Prostate gland (tissue), 2 donors: ENCODE measurements at regions not wholly inside any gene's neighbourhood (a gene's known extent, or its start where the extent isn't known, plus 50 kb on each side); places are given as distances from the start of the nearest gene placed in this dataset.

Experiments used
- DNase-seq: peaks from one replicate; pipeline ENCODE4 v3.0.0-alpha.2; 2019; ENCODE audit warnings: low spot score
- H3K27ac ChIP-seq, 2 donors: fragments of 200-600 bp; sonication (generic); 2 replicates each; pipeline ENCODE4 v1.5.1; 2017 to 2019
- H3K27me3 ChIP-seq: fragments of 200-600 bp; sonication (generic); replicated peaks from 2 replicates; pipeline ENCODE4 v1.5.1; 2019; ENCODE audit not compliant: insufficient read depth
- H3K36me3 ChIP-seq, 2 donors: fragments of 200-600 bp; sonication (generic); 1 replicate in 1 of 2; 2 replicates in 1 of 2; pipeline versions ENCODE4 v1.5.1 to v1.8.1; 2017 to 2019
- H3K4me1 ChIP-seq: fragments of 200-600 bp; sonication (generic); replicated peaks from 2 replicates; pipeline ENCODE4 v1.5.1; 2019
- H3K4me3 ChIP-seq, 2 donors: fragments of 200-600 bp; sonication (generic); 2 replicates each; pipeline ENCODE4 v1.5.1; 2017 to 2019
- H3K9me3 ChIP-seq: fragments of 200-600 bp; sonication (generic); 2 replicates; pipeline ENCODE4 v1.5.1; 2017
- POLR2A ChIP-seq: fragments of 450-650 bp; IDR thresholded peaks from one replicate; pipeline ENCODE4 v1.6.1; 2016; ENCODE audit warnings: antibody characterized with exemption, mild to moderate bottlenecking
- POLR2AphosphoS5 ChIP-seq: sonication (generic); formaldehyde crosslinking; IDR thresholded peaks from one replicate; pipeline ENCODE4 v1.6.1; 2017; ENCODE audit warnings: antibody characterized with exemption
- WGBS: methylation state at CpG from one replicate; pipeline ENCODE4 v1.1.5; 2018; 5-methylcytosine and 5-hydroxymethylcytosine counted together
- intact Hi-C: fragments of 100-400 bp; cut with DNase I; formaldehyde crosslinking; loops from one replicate; pipeline ENCODE4 v1.14.2; 2022
- TF ChIP-seq, protein P1 (sequence below), 4 experiments: fragments of 200-600 bp in 2 of 4; fragments of 450-650 bp in 2 of 4; sonication (generic) in 2 of 4; IDR thresholded peaks; 1 replicate in 3 of 4; 2 replicates in 1 of 4; pipeline ENCODE4 v1.5.1; 2016 to 2019; ENCODE audit warnings: antibody characterized with exemption in 4 of 4, mild to moderate bottlenecking in 2 of 4, moderate library complexity in 2 of 4

DNA sequence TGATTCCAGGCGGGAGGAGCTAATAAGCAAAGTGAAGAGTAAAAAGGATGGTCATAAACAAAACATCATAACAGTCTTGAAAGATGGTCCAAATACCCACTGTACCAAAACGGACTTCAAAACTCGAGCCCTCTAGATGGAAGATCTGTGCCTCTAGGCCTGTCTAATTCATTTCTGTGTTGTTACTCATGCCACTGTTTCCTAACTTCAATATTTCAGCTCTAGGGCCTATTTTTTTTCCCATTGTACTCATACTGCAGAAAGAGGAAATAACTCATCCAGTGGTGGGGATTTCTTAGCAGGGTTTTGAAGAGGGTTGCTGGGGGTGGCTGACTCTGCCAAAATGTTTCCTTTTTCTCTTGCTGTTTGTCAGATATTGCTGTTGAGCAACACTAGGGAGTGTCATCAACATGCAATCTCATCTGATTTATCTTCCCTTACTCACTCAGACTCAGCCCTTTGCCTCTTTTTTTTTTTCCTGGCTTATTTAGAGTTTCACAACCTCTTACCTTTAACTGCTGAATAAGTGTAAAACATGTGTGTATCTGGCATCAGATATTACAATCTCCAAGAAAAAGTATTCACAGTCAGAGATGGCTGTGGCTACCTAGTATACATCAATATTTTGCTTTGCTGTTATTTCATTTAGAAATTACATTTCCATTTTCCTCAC, 189.6 kb downstream of the DUSP6 start:
- 73% methylated on average over 3 of the region's 3 CpGs for WGBS
- H3K27ac ChIP-seq = no peak overlapping the region
- intact Hi-C loops = no loop called here
- no peaks in the 10 kb centered on the region for H3K4me1 ChIP-seq
- no peaks in the 10 kb centered on the region for H3K27me3 ChIP-seq
- DNase-seq = peak; percentile 18
- no peak overlapping the region for H3K4me3 ChIP-seq
- H3K9me3 ChIP-seq = no peaks in the 10 kb centered on the region
- no peaks in the 10 kb centered on the region for H3K36me3 ChIP-seq
- no peak for TF ChIP-seq POLR2A
- peak; percentile 23 for TF ChIP-seq POLR2AphosphoS5

DNA sequence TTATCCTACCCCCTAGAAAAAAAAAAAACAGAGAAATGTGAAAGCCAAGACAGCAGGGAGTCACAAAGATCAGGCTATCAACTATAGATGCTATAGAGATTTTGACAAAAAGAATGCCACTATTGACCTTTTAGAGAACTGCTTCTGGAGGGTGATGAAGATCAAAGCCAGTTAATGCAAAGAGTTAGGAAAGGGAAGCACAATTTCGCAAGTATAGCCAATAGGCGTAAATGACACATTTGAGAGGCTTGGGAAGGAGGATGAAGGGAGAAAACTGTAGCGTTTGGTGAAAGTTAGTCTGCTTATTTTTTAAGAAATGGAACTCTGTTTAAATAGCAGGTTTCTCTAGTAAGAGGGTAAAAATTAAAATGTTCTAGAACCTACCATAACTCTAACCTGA, 190.7 kb downstream of the DUSP6 start:
- TF ChIP-seq, protein P1, sequence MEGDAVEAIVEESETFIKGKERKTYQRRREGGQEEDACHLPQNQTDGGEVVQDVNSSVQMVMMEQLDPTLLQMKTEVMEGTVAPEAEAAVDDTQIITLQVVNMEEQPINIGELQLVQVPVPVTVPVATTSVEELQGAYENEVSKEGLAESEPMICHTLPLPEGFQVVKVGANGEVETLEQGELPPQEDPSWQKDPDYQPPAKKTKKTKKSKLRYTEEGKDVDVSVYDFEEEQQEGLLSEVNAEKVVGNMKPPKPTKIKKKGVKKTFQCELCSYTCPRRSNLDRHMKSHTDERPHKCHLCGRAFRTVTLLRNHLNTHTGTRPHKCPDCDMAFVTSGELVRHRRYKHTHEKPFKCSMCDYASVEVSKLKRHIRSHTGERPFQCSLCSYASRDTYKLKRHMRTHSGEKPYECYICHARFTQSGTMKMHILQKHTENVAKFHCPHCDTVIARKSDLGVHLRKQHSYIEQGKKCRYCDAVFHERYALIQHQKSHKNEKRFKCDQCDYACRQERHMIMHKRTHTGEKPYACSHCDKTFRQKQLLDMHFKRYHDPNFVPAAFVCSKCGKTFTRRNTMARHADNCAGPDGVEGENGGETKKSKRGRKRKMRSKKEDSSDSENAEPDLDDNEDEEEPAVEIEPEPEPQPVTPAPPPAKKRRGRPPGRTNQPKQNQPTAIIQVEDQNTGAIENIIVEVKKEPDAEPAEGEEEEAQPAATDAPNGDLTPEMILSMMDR (IDR thresholded peaks at IDR 0.05) = no peak
- no peak for TF ChIP-seq POLR2AphosphoS5
- no peak for TF ChIP-seq POLR2A
- intact Hi-C loops = no loop called here
- no peak for DNase-seq
- Histone ChIP-seq H3K9me3 (no peaks in the 10 kb centered on the region), H3K27ac (no peak overlapping the region), H3K4me1 (no peaks in the 10 kb centered on the region), H3K36me3 (no peaks in the 10 kb centered on the region), H3K27me3 (no peaks in the 10 kb centered on the region), H3K4me3 (no peak overlapping the region)
- WGBS = 88% methylated on average over 3 of the region's 3 CpGs

DNA sequence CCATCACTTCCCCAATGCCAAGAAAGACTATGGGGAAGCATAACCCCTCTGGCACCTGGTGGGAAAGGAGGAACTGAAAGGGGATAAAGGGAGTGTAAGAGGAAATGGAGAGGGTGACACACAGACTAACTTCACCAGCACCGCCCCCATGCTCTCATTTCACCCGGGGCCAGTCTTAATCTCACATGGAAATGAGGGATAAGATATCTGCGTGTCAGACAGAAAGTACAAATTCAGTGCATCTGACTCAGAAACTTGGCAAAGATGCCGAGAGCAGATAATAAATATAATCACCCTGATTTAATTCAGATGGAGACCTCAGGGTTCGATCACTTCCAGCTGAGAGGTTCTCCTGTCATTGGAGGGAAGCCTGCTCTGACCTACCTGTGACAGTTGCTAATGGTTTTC, 191.6 kb downstream of the DUSP6 start:
- H3K9me3 ChIP-seq = no peaks in the 10 kb centered on the region

DNA sequence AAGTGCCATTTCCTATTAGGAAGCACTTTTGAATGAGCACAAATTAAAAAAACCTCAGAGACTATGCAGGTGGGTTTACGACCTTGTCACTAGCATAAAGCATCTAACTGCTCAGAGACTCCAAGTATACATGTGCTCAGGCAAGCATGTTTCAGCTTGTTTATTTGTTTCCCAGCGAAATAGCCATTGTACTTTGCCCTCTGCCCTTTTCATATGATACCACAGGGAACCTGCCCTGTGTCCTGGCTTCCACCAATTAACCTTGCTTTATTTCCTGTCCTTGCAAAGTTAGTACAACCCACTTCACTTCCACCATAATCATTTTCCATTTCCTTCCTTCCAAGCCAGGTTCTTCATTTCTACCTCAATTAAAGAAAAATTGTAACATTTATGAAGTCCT, 194.9 kb downstream of the DUSP6 start:
- intact Hi-C loops = no loop called here
- H3K9me3 ChIP-seq = no peaks in the 10 kb centered on the region
- H3K4me3 ChIP-seq = no peak overlapping the region
- TF ChIP-seq POLR2A (no peak), POLR2AphosphoS5 (no peak)
- TF ChIP-seq, protein P1 (IDR thresholded peaks at IDR 0.05) = no peak
- DNase-seq = no peak
- H3K27ac ChIP-seq = no peak overlapping the region
- WGBS = 60% methylated on average over 2 of the region's 2 CpGs
- no peaks in the 10 kb centered on the region for H3K27me3 ChIP-seq
- no peaks in the 10 kb centered on the region for H3K36me3 ChIP-seq
- H3K4me1 ChIP-seq = no peaks in the 10 kb centered on the region

More for the DNA sequence above, 191.6 kb downstream of the DUSP6 start:
- Histone ChIP-seq H3K27ac (no peak overlapping the region), H3K27me3 (no peaks in the 10 kb centered on the region), H3K36me3 (no peaks in the 10 kb centered on the region), H3K4me3 (no peak overlapping the region), H3K4me1 (no peaks in the 10 kb centered on the region)
- intact Hi-C loops = no loop called here
- no peak for DNase-seq
- WGBS = 55% methylated on average over 5 of the region's 5 CpGs
- TF ChIP-seq, protein P1 (IDR thresholded peaks at IDR 0.05) = no peak
- TF ChIP-seq POLR2AphosphoS5 = no peak
- no peak for TF ChIP-seq POLR2A

DNA sequence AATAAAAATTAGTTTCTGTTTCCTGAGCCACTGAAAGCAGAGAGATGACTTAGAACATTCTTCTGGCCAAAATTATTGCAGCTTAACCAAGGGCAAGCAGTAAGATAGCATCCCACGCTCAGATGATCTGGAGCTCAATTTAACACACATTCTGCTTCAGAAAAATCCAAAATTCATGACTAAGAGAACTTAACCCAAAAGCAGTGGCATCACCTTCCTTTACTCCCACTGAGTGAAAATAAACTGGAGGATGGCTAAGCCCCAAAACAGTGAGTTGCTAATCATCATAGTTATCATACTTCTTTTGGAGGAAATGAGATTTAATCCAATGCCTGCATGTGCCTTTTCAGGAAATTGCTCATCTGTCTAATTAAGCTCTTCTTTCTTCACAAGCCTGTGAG, 195.4 kb downstream of the DUSP6 start:
- Histone ChIP-seq H3K9me3 (no peaks in the 10 kb centered on the region), H3K36me3 (no peaks in the 10 kb centered on the region), H3K27ac (no peak overlapping the region), H3K27me3 (no peaks in the 10 kb centered on the region), H3K4me1 (no peaks in the 10 kb centered on the region), H3K4me3 (no peak overlapping the region)
- TF ChIP-seq POLR2AphosphoS5 (no peak), POLR2A (no peak)
- TF ChIP-seq, protein P1 (IDR thresholded peaks at IDR 0.05) = no peak
- intact Hi-C loops = no loop called here
- DNase-seq = no peak
- 88% methylated on average over 1 of the region's 1 CpG for WGBS
